ENCODE measurements at regions not wholly inside any gene's neighbourhood (a gene's known extent, or its start where the extent isn't known, plus 50 kb on each side); places are given as distances from the start of the nearest gene placed in this dataset.

DNA sequence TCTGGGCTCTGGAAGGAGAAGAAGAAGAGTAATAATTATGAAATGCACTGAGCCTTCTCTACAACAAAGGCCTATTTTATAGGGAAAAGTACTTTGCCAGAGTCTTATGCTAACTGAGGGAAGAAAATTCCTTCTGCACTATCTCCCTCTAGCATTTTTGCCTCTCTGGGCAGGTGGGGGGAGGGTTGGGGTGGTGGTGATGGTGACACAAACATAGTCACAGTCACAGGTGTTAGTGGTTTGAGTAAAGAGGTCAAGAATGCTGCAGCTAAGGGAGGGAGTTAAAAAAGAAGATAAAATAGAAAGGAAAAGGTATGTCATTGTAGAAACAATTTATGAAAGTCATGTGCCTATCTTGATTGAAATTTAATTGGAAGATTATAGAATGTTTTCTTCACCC, 140.8 kb upstream of the COL3A1 start:
- Histone ChIP-seq H3K4me3 (no peak overlapping the region), H3K9me3 (no peaks in the 10 kb centered on the region), H3K27me3 (no peaks in the 10 kb centered on the region), H3K36me3 (no peaks in the 10 kb centered on the region), H3K27ac (no peak overlapping the region), H3K4me1 (ENCODE audit: insufficient read depth) (peaks cover 1% of the 10 kb centered on the region)
- intact Hi-C loops (cut with DNase I): no loop called here
- no peak for DNase-seq
- TF ChIP-seq POLR2A (IDR thresholded peaks at IDR 0.05) (no peak), EP300 (IDR thresholded peaks at IDR 0.05) (no peak)
- TF ChIP-seq, protein P1, sequence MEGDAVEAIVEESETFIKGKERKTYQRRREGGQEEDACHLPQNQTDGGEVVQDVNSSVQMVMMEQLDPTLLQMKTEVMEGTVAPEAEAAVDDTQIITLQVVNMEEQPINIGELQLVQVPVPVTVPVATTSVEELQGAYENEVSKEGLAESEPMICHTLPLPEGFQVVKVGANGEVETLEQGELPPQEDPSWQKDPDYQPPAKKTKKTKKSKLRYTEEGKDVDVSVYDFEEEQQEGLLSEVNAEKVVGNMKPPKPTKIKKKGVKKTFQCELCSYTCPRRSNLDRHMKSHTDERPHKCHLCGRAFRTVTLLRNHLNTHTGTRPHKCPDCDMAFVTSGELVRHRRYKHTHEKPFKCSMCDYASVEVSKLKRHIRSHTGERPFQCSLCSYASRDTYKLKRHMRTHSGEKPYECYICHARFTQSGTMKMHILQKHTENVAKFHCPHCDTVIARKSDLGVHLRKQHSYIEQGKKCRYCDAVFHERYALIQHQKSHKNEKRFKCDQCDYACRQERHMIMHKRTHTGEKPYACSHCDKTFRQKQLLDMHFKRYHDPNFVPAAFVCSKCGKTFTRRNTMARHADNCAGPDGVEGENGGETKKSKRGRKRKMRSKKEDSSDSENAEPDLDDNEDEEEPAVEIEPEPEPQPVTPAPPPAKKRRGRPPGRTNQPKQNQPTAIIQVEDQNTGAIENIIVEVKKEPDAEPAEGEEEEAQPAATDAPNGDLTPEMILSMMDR (IDR thresholded peaks at IDR 0.05): no peak

DNA sequence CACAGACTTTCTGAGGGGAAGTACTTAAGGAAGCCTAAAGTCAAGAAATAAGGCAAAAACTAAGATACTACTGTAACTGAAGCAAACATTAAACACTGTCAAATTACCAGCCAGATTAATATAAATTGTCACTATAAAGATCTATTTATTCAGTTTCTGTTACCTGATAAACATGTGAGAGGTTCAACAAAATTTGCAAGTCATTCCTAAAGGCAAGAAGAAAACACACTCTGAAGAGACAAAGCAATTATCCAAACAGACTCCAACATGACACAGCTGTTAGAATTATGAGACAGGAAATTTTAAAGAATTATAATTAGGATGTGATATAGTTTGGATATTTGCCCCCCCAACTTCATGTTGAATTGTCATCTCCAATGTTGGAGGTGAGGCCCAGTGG, 140.4 kb upstream of the COL3A1 start:
- Histone ChIP-seq H3K27ac (no peak overlapping the region), H3K4me3 (no peak overlapping the region), H3K4me1 (ENCODE audit: insufficient read depth) (peaks cover 1% of the 10 kb centered on the region), H3K9me3 (no peaks in the 10 kb centered on the region), H3K36me3 (no peaks in the 10 kb centered on the region), H3K27me3 (no peaks in the 10 kb centered on the region)
- DNase-seq: no peak
- intact Hi-C loops (cut with DNase I): no loop called here
- TF ChIP-seq, protein P1 (IDR thresholded peaks at IDR 0.05): no peak
- no peak for TF ChIP-seq POLR2A (IDR thresholded peaks at IDR 0.05)
- TF ChIP-seq EP300 (IDR thresholded peaks at IDR 0.05): no peak

DNA sequence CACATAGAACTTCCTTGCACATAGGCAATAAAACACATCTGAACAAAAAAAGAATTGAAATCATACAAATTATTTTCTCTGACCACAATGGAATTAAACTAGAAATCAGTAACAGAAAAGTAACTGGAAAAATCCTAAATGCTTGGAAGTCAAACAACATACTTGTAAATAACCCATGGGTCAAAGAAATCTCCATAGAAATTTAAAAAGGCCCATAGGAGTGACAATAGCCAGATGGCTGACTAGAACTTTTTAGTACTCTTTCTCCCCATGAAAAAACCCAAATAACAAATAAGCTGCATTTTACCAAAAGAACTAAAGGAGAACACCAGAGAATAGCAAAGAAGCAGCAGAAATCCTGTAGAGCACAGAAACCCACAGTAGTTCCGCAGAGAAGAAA, 139.2 kb upstream of the COL3A1 start:
- Histone ChIP-seq H3K4me3 (no peak overlapping the region), H3K9me3 (no peaks in the 10 kb centered on the region), H3K36me3 (no peaks in the 10 kb centered on the region), H3K27ac (no peak overlapping the region), H3K27me3 (no peaks in the 10 kb centered on the region), H3K4me1 (ENCODE audit: insufficient read depth) (peaks cover 1% of the 10 kb centered on the region)
- TF ChIP-seq, protein P1 (IDR thresholded peaks at IDR 0.05): no peak
- TF ChIP-seq POLR2A (IDR thresholded peaks at IDR 0.05) (no peak), EP300 (IDR thresholded peaks at IDR 0.05) (no peak)
- intact Hi-C loops (cut with DNase I): no loop called here
- DNase-seq: no peak
- 0 to 54% (median 49%) methylated on average over 1 of the region's 1 CpG for WGBS, 3 donors

DNA sequence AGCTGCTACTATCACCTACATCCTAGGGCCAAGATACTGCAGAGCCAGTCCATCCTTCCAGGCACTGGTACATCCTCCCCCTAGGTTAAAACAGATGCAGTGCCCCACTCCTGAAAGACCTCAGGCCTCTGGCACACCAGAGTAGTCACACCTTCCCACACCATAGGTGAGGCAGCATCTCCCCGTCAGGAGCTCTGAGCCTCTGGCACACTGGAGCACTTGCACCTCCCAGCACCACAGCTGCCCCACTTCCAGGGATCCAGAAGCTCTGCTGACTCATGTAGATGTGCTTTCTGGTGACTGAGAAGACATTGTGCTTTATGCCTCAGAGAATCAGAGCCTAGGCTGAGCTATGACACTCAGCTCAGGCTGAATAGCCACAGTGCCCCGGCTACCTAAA, 138.4 kb upstream of the COL3A1 start:
- no peak for DNase-seq
- Histone ChIP-seq H3K4me3 (no peak overlapping the region), H3K27me3 (no peaks in the 10 kb centered on the region), H3K9me3 (no peaks in the 10 kb centered on the region), H3K27ac (no peak overlapping the region), H3K36me3 (no peaks in the 10 kb centered on the region), H3K4me1 (ENCODE audit: insufficient read depth) (peaks cover 1% of the 10 kb centered on the region)
- TF ChIP-seq, protein P1 (IDR thresholded peaks at IDR 0.05): no peak
- TF ChIP-seq POLR2A (IDR thresholded peaks at IDR 0.05) (no peak), EP300 (IDR thresholded peaks at IDR 0.05) (no peak)
- WGBS, 3 donors: 90 to 99% (median 91%) methylated on average over 2 of the region's 2 CpGs
- intact Hi-C loops (cut with DNase I): no loop called here

DNA sequence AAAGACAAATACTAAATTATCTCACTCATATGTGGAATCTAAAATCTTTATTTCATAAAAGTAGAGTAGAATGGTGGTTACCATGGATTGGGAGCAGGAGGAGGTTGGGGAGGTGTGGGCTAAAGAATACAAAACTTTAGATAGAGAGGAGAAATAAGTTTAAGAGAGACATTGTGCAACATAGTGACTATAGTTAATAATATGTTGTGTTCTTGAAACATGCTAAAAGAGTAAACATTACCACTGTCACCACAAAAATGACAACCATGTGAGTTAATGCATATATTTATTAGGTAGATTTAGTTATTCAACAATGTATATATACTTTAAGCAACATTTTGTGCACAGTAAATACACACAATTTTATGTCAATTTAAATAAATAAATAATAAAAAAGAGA, 128.5 kb upstream of the COL3A1 start:
- no peak overlapping the region for H3K27ac ChIP-seq
- intact Hi-C loops (cut with DNase I): no loop called here
- DNase-seq: no peak
- TF ChIP-seq, protein P1 (IDR thresholded peaks at IDR 0.05): no peak
- no peak for TF ChIP-seq EP300 (IDR thresholded peaks at IDR 0.05)
- no peak for TF ChIP-seq POLR2A (IDR thresholded peaks at IDR 0.05)
- H3K4me1 ChIP-seq (ENCODE audit: insufficient read depth): no peaks in the 10 kb centered on the region
- no peak overlapping the region for H3K4me3 ChIP-seq
- no peaks in the 10 kb centered on the region for H3K36me3 ChIP-seq
- H3K9me3 ChIP-seq: no peaks in the 10 kb centered on the region
- H3K27me3 ChIP-seq: no peaks in the 10 kb centered on the region

Data from ovary (tissue), 7 donors.